Activated CD4-positive, alpha-beta T cell treated with anti-CD3 and anti-CD28 coated beads, Interleukin-2, amount 10 ng/mL, durations not matched to agents 7 days and 5 days (primary cell): ENCODE measurements at regions not wholly inside any gene's neighbourhood (a gene's known extent, or its start where the extent isn't known, plus 50 kb on each side); places are given as distances from the start of the nearest gene placed in this dataset.

Experiments used
- CTCF ChIA-PET: fragments of 350-600 bp; sonication (Branson Sonifier 250); formaldehyde crosslinking; loops from one replicate; lab custom pipeline; 2021; ENCODE audit warnings: antibody characterized with exemption; lab: Charles Lee
- POLR2A ChIA-PET: fragments of 350-600 bp; sonication (Branson Sonifier 250); formaldehyde crosslinking; loops from one replicate; lab custom pipeline; 2021; ENCODE audit warnings: antibody characterized with exemption; lab: Charles Lee
- DNase-seq: peaks from one replicate; pipeline ENCODE4 v3.0.0-alpha.2; 2020
- H3K27ac Mint-ChIP-seq: one replicate; pipeline ENCODE4 v1.8.0; 2021; ENCODE audit warnings: mild to moderate bottlenecking, moderate library complexity, mixed read lengths
- H3K27me3 Mint-ChIP-seq: one replicate; pipeline ENCODE4 v1.8.0; 2021; ENCODE audit warnings: mixed read lengths
- H3K36me3 Mint-ChIP-seq: one replicate; pipeline ENCODE4 v1.8.0; 2021; ENCODE audit warnings: low read depth, mixed read lengths
- H3K4me1 Mint-ChIP-seq: one replicate; pipeline ENCODE4 v1.8.0; 2021; ENCODE audit warnings: mixed read lengths
- H3K4me3 Mint-ChIP-seq: one replicate; pipeline ENCODE4 v1.8.0; 2021; ENCODE audit warnings: mild to moderate bottlenecking, moderate library complexity, mixed read lengths
- H3K9me3 Mint-ChIP-seq: one replicate; pipeline ENCODE4 v1.8.0; 2021; ENCODE audit warnings: mixed read lengths

- no peaks in the 10 kb centered on the region for H3K9me3 Mint-ChIP-seq
- CTCF ChIA-PET = interaction anchor here (1.1 kb wide), 1 partner anchor 9 kb away, joined by 5 read pairs; no protein-coding TSS in a partner anchor
- H3K36me3 Mint-ChIP-seq = peaks cover 2% of the 10 kb centered on the region
- peaks cover 28% of the 10 kb centered on the region for H3K27me3 Mint-ChIP-seq
- H3K4me1 Mint-ChIP-seq = peaks cover 34% of the 10 kb centered on the region
- H3K27ac Mint-ChIP-seq = no peak overlapping the region
- no peak for DNase-seq
- POLR2A ChIA-PET = interaction anchor here (0.6 kb wide), 1 partner anchor 12 kb away, joined by 4 read pairs; no protein-coding TSS in a partner anchor
- H3K4me3 Mint-ChIP-seq = no peak overlapping the region
Observed at GRCh38 chr9:129263836-129264235, 85.8 kb upstream of the IER5L start.

GRCh38 chr9:129262261-129262660 lies 84.2 kb upstream of the IER5L start:
- POLR2A ChIA-PET = no interaction called here
- Mint-ChIP-seq H3K9me3 (no peaks in the 10 kb centered on the region), H3K4me3 (no peak overlapping the region), H3K27ac (no peak overlapping the region), H3K4me1 (peaks cover 39% of the 10 kb centered on the region), H3K36me3 (peaks cover 2% of the 10 kb centered on the region), H3K27me3 (peaks cover 35% of the 10 kb centered on the region)
- CTCF ChIA-PET = no interaction called here
- no peak for DNase-seq

GRCh38 chr9:129259375-129259774 lies 81.3 kb upstream of the IER5L start:
- DNase-seq = no peak
- H3K4me3 Mint-ChIP-seq = peak overlapping the region; percentile 15
- ChIA-PET CTCF (no interaction called here), POLR2A (no interaction called here)
- H3K9me3 Mint-ChIP-seq = no peaks in the 10 kb centered on the region
- peaks cover 38% of the 10 kb centered on the region for H3K4me1 Mint-ChIP-seq
- peaks cover 53% of the 10 kb centered on the region for H3K27me3 Mint-ChIP-seq
- H3K36me3 Mint-ChIP-seq = peaks cover 2% of the 10 kb centered on the region
- no peak overlapping the region for H3K27ac Mint-ChIP-seq

- CTCF ChIA-PET = interaction anchor here (0.7 to 1.0 kb wide), 2 partner anchors 9 to 31 kb away, joined by 3 to 4 read pairs; no protein-coding TSS in a partner anchor
Observed at GRCh38 chr9:129258823-129259301, 80.8 kb upstream of the IER5L start.

GRCh38 chr9:129258124-129258822 lies 80.2 kb upstream of the IER5L start:
- ChIA-PET POLR2A (interaction anchor here (0.5 kb wide), 1 partner anchor 43 kb away, joined by 3 read pairs; no protein-coding TSS in a partner anchor), CTCF (interaction anchor here (0.7 to 1.3 kb wide), 3 partner anchors 8 to 31 kb away, joined by 3 to 4 read pairs (median 3); no protein-coding TSS in a partner anchor)
- Mint-ChIP-seq H3K36me3 (peaks cover 2% of the 10 kb centered on the region), H3K27me3 (peaks cover 49% of the 10 kb centered on the region), H3K9me3 (no peaks in the 10 kb centered on the region), H3K27ac (peak overlapping the region; percentile 71), H3K4me1 (peaks cover 38% of the 10 kb centered on the region), H3K4me3 (peak overlapping the region; percentile 54)
- peak; percentile 91 for DNase-seq

More at GRCh38 chr9:129258823-129259301, 80.8 kb upstream of the IER5L start:
- Mint-ChIP-seq H3K9me3 (no peaks in the 10 kb centered on the region), H3K4me3 (peak overlapping the region; percentile 15), H3K27ac (no peak overlapping the region), H3K4me1 (peaks cover 38% of the 10 kb centered on the region), H3K36me3 (peaks cover 2% of the 10 kb centered on the region), H3K27me3 (peaks cover 53% of the 10 kb centered on the region)
- peak; percentile 29 for DNase-seq
- POLR2A ChIA-PET = no interaction called here

- POLR2A ChIA-PET = no interaction called here
- Mint-ChIP-seq H3K9me3 (no peaks in the 10 kb centered on the region), H3K27ac (no peak overlapping the region), H3K27me3 (peaks cover 48% of the 10 kb centered on the region), H3K36me3 (peaks cover 2% of the 10 kb centered on the region), H3K4me3 (no peak overlapping the region), H3K4me1 (peaks cover 37% of the 10 kb centered on the region)
- CTCF ChIA-PET = interaction anchor here (1.3 kb wide), 1 partner anchor 9 kb away, joined by 3 read pairs; no protein-coding TSS in a partner anchor
- no peak for DNase-seq
Observed at GRCh38 chr9:129256959-129257713, 79.1 kb upstream of the IER5L start.

GRCh38 chr9:129254566-129255287 lies 76.7 kb upstream of the IER5L start:
- no peaks in the 10 kb centered on the region for H3K9me3 Mint-ChIP-seq
- H3K27ac Mint-ChIP-seq = no peak overlapping the region
- peaks cover 20% of the 10 kb centered on the region for H3K4me1 Mint-ChIP-seq
- H3K27me3 Mint-ChIP-seq = peaks cover 46% of the 10 kb centered on the region
- no peak overlapping the region for H3K4me3 Mint-ChIP-seq
- H3K36me3 Mint-ChIP-seq = peaks cover 2% of the 10 kb centered on the region
- CTCF ChIA-PET = no interaction called here
- POLR2A ChIA-PET = no interaction called here
- no peak for DNase-seq

- Mint-ChIP-seq H3K4me3 (no peak overlapping the region), H3K27ac (no peak overlapping the region), H3K36me3 (no peaks in the 10 kb centered on the region), H3K4me1 (peaks cover 12% of the 10 kb centered on the region), H3K9me3 (no peaks in the 10 kb centered on the region), H3K27me3 (peaks cover 39% of the 10 kb centered on the region)
- CTCF ChIA-PET = interaction anchor here (0.6 kb wide), 1 partner anchor 92 kb away, joined by 3 read pairs; no protein-coding TSS in a partner anchor
- POLR2A ChIA-PET = no interaction called here
- no peak for DNase-seq
Observed at GRCh38 chr9:129253803-129254381, 75.8 kb upstream of the IER5L start.

- no peak for DNase-seq
- ChIA-PET POLR2A (no interaction called here), CTCF (interaction anchor here (0.6 to 1.5 kb wide), 2 partner anchors 23 to 699 kb away, joined by 3 read pairs; no protein-coding TSS in a partner anchor)
- Mint-ChIP-seq H3K36me3 (no peaks in the 10 kb centered on the region), H3K4me1 (peaks cover 7% of the 10 kb centered on the region), H3K4me3 (no peak overlapping the region), H3K27ac (no peak overlapping the region), H3K9me3 (no peaks in the 10 kb centered on the region), H3K27me3 (peaks cover 38% of the 10 kb centered on the region)
Observed at GRCh38 chr9:129252937-129253802, 75.1 kb upstream of the IER5L start.

GRCh38 chr9:129250786-129251185 lies 72.7 kb upstream of the IER5L start:
- CTCF ChIA-PET = no interaction called here
- POLR2A ChIA-PET = no interaction called here
- Mint-ChIP-seq H3K27ac (no peak overlapping the region), H3K36me3 (no peaks in the 10 kb centered on the region), H3K27me3 (peaks cover 21% of the 10 kb centered on the region), H3K4me1 (peaks cover 4% of the 10 kb centered on the region), H3K4me3 (no peak overlapping the region), H3K9me3 (no peaks in the 10 kb centered on the region)
- no peak for DNase-seq

GRCh38 chr9:129247285-129248153 lies 69.5 kb upstream of the IER5L start:
- H3K4me1 Mint-ChIP-seq = peaks cover 4% of the 10 kb centered on the region
- no peaks in the 10 kb centered on the region for H3K36me3 Mint-ChIP-seq
- no peak overlapping the region for H3K4me3 Mint-ChIP-seq
- H3K27ac Mint-ChIP-seq = no peak overlapping the region
- H3K9me3 Mint-ChIP-seq = no peaks in the 10 kb centered on the region
- POLR2A ChIA-PET = no interaction called here
- no peak for DNase-seq
- CTCF ChIA-PET = interaction anchor here (0.6 to 0.9 kb wide), 2 partner anchors 14 to 63 kb away, joined by 3 to 4 read pairs; no protein-coding TSS in a partner anchor
- H3K27me3 Mint-ChIP-seq = peaks cover 11% of the 10 kb centered on the region
